GM18907 (cell line): ENCODE measurements at regions not wholly inside any gene's neighbourhood (a gene's known extent, or its start where the extent isn't known, plus 50 kb on each side); places are given as distances from the start of the nearest gene placed in this dataset.

Experiments
- ATAC-seq: cut with Tn5 transposase; IDR thresholded peaks from one replicate; pipeline ENCODE4 v1.9.1; 2021; ENCODE audit warnings: mild to moderate bottlenecking, moderate library complexity; ENCODE audit not compliant: unreplicated experiment

DNA sequence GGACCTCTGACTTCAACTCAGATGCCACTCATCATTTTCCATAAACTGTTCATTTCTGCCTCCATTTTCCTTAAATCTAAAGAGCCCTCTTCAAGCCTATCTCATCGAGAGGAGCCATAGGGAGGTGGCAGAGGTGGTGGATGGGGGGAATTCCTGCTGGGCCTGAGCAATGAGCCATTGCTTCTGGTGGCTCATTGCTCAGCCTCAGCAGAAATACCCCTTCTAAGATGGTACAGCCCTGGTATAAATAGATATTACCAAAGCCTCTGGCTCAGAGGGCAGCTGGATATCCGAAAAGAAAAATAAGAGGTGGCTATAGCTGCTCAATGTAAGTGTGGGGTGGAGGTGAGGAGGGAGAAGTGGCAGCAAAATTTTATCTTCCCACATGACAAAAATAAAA is 313.5 kb downstream of the CAAP1 start:
- no peak for ATAC-seq

DNA sequence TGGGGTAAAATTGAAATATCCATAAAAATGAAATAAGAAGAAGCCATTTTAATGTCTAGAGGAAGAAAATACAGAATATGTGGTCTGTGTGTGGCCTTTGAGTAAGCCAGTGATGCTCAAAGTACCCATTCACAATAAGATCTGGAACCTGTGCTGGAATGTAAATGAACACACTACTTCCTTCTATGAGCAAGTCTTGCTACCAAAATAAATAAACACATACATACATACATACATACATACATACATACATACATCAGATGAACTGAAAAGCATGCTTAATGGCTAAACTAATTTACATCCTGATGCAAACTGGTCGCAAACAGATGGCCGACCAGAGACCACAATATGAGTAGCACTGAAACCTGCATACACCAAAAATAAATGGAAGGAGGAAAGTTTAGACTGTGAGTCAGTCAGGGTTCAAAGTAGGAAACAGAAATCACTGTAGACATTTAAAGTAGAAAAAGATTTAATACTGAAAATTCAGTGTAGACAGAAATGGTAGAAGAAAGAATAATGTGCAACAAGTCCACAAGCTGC is 317.6 kb downstream of the CAAP1 start:
- no peak for ATAC-seq

DNA sequence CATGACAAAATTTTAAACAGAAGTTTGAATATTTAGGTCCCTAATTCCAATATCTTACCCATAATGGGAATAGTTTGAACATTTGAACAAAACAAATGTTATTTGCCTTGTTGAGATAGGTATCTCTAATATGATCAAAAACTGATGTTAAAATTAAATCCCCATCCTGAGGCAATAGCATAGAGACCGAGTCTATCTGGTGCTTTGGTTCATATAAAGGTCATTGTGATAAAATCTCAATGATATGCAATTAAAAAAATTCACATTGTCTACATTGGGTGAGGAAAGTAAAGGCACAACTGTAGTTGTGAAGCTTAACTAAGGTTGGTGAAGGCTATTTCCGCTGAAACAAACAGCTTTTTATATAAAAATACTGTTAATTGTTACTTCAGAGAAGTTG is 318.3 kb downstream of the CAAP1 start:
- ATAC-seq: no peak

DNA sequence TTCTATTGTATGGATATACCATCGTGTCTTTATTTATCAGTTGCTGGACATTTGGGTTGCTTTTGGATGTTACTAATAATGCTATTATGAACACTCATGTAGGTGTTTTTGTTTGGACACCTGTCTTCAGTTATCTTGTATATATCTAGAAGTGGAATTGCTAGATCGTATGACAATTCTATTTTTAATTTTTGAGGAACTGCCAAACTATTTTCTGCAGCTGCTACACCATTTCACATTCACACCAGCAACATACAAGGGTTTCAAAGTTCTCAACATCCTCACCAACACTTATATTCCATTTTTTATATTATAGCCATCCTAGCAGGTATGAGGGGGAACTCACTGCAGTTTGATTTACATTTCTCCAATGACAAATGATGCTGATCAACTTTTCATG is 324.6 kb downstream of the CAAP1 start:
- no peak for ATAC-seq

DNA sequence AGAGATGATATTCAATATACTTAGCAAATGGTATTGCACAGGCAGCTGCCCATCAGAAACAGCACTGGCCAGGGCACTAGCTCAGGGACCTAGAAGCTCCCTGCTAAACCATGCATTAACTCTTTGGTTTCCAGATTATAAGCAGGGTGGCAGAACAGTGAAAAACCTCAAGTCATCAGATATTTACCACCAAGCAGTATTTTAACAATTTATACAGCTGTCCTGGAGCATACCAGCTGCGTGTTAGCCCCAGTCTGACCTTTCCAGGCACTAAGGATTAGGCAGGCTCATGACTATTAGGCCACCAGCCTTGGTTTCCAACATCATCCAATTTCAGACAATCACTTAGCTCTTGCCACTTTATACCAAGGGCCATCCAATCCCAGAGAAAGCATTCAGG is 326.5 kb downstream of the CAAP1 start:
- ATAC-seq: no peak

DNA sequence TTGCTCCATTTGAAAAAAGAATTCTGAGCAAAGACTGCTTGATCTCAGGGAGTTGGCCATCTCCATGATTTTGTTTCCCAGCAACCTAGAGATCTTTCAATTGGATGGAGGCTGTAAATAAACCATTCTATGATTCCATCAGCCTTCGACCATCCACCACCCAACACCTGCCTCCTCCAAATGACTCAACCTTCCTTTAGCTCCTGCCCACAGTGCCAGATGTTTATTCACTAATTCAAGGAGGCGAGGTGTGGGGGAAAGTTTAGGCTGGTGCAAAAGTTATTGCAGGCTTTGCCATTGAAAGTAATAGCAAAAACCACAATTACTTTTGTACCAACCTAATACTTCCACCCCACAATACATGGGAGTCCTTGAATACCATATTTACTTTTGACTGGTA is 327.5 kb downstream of the CAAP1 start:
- ATAC-seq: no peak

DNA sequence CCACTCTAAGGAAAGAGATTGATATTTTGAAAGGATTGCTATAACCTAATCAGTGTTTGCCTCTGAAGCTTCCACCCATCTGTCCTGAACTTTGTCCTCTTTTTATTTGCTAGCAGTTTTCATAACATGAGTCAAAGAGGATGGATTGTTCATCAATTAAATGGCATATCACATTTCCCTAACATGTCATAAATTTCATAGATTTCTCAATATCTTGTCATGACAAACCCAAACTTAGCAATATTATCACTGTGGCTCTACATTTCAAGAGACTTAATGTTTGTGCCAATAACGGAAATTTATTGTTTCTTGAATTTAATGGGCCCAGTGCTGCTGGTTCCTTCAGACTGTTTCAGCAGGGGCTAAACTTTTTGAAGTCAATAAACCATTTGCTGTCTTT is 330.3 kb downstream of the CAAP1 start:
- no peak for ATAC-seq

DNA sequence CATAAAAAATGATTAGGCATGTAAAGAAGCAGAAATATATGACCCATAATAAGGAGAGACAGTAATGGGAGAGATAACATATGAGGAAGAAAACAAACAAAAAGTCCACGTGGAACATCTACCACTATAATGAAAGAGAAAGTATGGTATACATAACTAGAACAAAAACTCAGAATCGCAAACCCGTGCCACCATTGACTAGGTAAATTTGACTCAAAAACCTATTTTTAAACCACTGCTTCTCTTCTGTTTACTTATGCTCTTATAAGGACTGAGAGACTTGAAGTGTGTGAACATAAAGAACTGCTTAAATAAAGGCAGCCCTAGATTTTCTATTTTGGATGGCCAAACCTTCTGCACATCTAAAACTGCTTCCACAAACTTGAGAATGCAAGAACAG is 330.7 kb downstream of the CAAP1 start:
- no peak for ATAC-seq

DNA sequence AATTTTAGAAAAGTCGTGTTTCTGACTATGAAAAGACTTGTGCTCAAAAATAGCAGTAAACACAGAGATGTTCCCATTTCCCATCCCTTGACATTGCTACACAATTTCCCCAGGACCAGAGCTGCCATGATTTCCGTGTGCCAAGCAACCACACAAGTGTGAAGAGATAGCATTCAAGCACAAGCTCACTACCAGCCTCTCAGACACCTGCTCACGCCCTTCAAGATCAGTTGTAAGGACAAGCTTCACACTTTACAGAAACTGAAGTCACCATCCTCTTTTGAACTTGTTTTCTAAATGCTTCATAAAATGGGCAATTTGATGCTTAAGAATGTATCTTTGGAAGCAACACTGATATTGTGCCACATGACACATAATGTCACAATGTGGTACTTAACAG is 333.1 kb downstream of the CAAP1 start:
- ATAC-seq: no peak

DNA sequence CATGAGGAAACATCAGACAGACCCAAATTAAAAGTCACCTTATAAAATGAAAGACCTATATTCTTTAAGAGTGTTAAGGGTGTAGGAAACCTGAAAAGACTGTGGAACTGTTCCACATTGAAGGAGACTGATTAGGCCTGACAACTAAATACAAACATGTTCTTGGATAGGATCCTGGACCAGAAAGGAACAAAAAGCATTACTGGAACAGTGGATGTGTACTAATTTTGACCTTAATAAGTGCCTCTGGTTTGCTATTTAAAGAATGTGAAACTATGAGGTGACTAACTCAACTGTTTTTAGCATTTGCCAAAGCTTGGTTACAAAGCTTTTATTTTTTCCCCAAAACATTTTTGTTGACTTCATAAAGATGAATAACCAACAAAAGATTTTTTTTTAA is 340.6 kb downstream of the CAAP1 start:
- no peak for ATAC-seq

DNA sequence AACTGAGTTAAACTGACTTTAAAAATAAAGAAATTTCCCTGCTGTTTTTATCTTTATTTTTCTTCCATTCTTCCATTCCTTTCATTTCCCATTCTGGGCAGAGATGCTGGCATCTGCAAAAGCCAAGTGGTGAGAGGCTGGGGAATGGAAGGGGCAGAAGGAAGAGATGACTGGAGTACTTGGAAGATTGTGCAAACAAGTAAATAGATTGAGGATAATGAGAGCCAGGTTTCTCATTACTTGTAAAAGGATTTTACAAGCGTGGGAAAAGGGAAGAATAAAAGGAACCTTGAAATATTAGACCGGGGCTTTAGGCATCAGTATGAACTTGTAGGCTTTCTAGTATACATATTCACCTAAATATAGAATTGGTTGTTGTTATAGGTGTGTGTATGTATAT is 341.2 kb downstream of the CAAP1 start:
- no peak for ATAC-seq

DNA sequence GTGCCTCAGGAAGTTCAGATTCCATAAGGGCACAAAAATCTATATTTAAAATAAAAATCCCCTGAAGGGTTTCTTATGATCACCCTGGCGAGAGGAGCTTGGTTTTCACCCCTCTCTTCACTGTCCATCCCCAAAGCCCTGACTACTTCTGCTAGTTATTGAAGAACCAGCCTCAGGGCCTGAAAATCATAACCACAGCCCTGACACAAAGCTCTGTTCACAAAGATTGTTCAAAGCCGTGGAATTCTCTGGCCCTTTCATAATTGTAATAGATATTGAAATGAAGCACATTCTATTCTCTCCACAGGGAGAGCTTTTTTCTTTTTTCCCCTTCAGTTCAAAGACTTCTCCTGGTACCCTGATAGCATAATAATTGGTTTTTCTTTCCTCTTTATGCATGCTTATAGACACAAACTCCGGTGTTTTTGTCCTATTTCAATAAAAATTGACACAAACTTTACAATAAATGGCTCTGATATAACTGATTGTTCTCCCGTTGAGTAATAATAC is 343.8 kb downstream of the CAAP1 start:
- ATAC-seq: no peak

DNA sequence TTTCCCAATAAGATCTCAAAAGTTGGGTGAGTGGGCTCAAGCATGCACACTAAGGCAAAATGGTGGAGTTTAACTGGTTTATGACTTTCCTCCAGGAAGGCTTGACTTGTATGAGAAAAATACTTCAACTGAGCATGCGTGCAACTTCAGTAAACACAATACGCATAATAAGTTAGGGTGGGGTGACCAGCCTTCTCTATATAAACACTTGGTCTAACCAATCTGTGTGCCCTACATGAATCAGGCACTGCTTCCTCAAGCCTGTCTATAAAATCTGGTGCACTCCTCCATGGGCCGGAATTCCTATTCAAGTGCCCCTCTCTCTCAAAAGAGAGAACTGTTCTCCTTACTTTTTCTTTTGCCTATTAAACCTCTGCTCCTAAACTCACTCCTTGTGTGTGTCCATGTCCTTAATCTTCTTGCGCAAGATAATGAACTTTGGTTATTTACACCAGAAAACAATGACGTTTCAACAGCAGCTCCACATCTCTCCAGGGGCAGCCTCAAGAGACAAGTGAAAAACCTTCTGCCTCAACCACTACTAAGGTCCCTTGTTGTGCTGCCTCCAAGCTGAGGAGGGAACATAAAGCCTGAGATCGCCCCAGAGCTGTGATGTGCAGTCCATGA is 352.6 kb downstream of the CAAP1 start:
- no peak for ATAC-seq

DNA sequence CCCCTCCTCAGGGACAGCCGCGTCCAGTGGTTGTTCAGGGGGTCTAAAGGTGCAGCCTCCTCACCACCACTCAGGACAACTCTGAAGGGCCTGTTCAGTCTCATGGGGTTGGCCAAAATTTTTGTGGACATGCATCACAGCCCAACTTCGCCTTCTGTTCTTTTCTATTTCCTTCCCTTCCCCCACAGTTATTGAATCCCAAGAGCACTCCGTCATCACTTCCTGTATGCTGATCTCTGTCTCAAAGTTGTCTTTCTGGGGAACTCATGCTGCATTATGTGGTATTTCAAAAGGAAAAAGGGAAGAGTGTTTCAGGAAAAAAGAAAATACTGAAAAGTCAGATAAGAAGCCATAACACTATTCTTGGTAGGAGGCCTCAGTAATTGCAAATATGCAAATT is 355.4 kb downstream of the CAAP1 start:
- ATAC-seq: no peak

DNA sequence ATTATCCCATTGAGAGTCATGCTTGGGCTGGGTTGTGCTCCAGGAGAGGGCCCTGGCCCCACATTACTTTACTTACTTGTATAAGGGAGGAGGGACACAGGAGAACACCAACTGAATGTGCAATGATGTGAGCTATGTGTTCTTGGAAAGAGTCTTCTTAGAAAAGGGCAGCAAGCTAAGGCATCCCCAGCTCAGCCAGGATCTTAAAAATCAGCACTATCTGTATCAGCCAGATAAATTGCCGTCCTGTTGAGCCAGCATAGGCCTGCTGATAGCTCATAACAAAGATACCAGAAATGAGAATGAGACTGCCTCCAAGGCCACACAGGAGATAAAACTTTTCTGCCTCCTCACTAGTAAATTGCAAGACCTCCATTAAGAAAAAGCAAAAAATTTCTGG is 357.5 kb downstream of the CAAP1 start:
- ATAC-seq: no peak

DNA sequence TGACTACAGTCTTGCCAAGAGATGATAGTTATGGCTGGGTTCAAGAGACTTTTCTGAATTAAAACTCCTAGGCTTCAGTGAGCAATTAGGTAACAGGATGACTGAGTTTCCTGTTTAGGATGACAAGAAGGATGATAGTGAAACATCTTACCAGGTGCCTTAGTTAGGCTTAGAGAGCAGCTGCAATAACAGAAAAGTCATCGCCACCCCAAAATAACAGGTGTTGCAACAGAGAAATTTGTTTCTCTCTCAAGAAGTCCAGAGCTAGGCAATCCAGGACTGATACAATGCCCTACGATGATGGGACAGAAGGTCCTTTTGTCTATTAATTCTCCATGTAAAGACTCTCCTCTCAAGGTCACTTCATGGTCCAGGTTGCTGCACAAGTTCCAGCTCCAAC is 361.8 kb downstream of the CAAP1 start:
- no peak for ATAC-seq

DNA sequence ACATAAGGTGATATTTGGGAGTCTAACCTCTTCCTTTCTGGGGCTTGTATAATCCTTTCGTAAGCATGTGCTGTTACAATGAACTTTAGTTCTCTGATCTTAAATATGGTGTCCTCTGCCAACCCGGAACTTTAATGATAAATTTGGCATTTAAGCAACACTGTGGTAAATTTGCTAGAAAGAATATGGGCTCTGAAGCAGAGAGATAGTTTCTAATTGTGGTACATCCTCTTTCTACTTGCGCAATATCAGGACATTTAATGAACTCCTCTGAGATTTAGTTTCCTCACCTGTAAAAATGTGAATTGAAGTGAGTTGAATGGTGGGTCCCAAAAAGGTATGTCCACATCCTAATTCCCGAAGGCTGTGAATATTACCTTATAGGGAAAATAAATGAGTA is 364.7 kb downstream of the CAAP1 start:
- ATAC-seq: no peak

DNA sequence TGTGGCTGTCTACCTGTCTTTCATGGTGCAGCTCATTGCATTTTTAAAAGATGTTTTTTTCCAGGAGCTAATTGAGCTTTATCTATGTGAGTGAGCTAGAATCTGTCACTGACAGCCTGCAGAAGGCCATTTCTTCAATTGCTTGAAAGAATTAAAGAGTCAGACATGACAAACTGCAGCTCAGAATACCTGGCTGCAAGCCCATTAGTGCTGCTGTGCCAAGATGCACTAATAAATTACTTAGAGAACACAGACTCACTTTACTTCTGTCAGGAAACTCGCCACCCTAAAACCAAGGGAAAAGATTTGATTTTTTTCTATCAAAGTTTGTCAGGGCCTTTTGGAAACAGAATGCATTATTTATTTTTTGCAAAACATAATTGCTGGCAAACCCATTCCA is 368.3 kb downstream of the CAAP1 start:
- no peak for ATAC-seq

DNA sequence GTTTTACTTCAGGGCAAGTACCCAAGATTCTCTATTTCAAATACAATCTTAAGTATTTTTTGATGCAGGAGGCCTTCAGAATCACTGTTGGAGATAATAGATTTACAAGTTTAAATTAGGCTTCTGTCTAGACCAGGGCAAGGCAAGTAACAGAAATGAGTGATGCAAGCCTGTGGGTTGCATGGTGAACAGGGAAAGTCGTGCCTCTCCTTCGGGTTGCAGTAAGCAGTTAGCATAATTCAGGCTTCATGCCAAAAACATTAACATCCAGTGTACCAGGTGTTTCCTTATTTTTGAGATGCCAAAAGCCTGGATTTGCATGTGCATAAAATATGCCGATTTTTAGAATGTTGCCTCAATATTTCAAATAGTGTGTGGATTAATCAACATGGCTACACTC is 369.0 kb downstream of the CAAP1 start:
- ATAC-seq: no peak

DNA sequence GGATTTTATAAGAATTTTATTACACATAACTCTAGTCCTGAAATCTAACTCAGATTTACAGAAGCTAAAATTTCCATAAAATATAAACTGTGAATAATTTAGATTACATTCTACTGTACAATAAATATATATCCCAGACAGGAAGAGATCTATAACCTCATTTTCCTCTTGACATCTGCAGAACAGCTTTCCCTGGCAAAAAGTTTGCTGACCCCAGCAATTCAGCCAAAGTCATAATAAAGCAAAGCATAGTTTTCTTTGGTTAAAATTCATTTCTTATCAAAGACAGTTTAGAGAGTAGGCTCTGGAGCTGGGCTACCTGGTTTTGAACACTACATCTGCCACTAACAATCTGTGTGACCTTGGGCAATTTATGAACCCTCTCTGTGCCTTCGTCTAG is 372.5 kb downstream of the CAAP1 start:
- ATAC-seq: no peak

DNA sequence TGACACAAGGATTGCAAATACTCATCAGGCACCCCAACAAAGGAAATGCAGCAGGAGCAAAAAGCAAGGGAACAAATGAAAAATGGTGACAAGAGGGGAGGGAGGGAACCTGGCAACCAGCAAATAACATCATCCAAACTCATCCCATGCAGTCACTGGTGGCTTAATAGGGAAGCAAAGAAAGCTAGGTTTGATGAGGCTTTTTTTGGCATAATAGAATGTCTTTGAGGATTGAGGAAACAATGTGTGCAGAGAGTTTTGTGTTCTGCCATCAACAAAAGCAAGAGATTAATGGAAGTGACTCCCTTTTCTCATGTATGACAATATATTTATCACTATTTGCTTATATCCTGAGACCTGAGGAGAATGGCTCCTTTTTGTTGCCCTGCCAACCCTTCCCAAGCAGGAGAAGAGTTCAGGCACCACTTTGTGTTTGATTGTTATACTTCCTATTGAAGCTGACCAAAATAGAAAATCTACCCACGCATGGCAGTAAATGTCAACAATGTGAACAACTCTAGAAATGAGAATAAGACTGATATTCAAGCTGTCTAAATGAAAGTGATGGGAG is 375.7 kb downstream of the CAAP1 start:
- ATAC-seq: no peak

DNA sequence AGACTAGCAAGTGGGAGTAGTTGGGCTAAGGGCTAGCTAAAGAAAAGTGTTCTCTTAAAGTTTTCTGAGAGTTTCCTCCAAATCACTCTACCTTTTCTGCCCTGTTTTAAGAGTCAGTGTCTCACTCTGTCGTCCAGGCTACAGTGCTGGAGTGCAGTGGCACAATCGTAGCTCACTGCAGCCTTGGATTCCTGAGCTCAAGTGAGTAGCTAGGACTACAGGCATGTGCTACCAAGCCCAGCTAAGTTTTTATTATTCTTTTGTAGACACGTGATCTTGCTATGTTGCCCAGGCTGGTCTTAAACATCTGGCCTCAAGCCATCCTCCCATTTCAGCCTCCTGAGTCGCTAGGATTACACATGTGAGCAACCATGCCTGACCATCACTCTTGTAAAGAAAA is 378.9 kb downstream of the CAAP1 start:
- ATAC-seq: no peak

DNA sequence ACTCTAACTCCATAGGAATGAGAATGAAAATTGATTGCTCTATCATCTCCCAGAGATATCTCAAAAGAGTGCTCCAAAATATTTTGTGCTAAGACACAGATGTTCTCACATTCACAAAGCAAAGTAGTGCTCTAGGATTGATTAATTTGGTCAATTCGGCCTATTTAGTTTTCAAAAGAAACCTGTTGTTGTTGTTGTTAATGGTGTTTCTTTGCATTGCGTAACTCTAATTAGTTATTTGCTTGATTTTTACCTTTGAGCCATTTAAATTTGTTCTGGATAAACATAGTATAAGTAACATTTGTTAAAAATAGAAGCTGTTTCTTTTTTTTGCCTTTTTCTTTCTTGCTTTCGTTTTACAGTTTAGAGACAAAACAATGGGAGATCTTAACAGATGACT is 382.5 kb downstream of the CAAP1 start:
- ATAC-seq: no peak
